CD1c-positive myeloid dendritic cell (primary cell): ENCODE measurements at regions not wholly inside any gene's neighbourhood (a gene's known extent, or its start where the extent isn't known, plus 50 kb on each side); places are given as distances from the start of the nearest gene placed in this dataset.

Experiments
- DNase-seq: peaks from one replicate; pipeline ENCODE4 v3.0.0-alpha.2; 2016; ENCODE audit errors: extremely low spot score

GRCh38 chr19:27896091-27896490, 1316.9 kb downstream of the UQCRFS1 start:
- no peak for DNase-seq

- DNase-seq = no peak
Observed at GRCh38 chr19:27894906-27895754, 1317.8 kb downstream of the UQCRFS1 start.

- DNase-seq = no peak
Observed at GRCh38 chr19:27892500-27892899, 1320.5 kb downstream of the UQCRFS1 start.

GRCh38 chr19:27891411-27891810, 1321.5 kb downstream of the UQCRFS1 start:
- DNase-seq = no peak

GRCh38 chr19:27890696-27891095, 1322.3 kb downstream of the UQCRFS1 start:
- no peak for DNase-seq

GRCh38 chr19:27890206-27890605, 1322.7 kb downstream of the UQCRFS1 start:
- DNase-seq = no peak

- DNase-seq = no peak
Observed at GRCh38 chr19:27889156-27889555, 1323.8 kb downstream of the UQCRFS1 start.

GRCh38 chr19:27887946-27888345, 1325.0 kb downstream of the UQCRFS1 start:
- no peak for DNase-seq

GRCh38 chr19:27885359-27885758, 1327.6 kb downstream of the UQCRFS1 start:
- no peak for DNase-seq

- no peak for DNase-seq
Observed at GRCh38 chr19:27884376-27884775, 1328.6 kb downstream of the UQCRFS1 start.

- no peak for DNase-seq
Observed at GRCh38 chr19:27881213-27881612, 1331.7 kb downstream of the UQCRFS1 start.

GRCh38 chr19:27876976-27877512, 1335.9 kb downstream of the UQCRFS1 start:
- DNase-seq = no peak

- no peak for DNase-seq
Observed at GRCh38 chr19:27876489-27876888, 1336.5 kb downstream of the UQCRFS1 start.

GRCh38 chr19:27872370-27872769, 1340.6 kb downstream of the UQCRFS1 start:
- no peak for DNase-seq

GRCh38 chr19:27870293-27870692, 1342.7 kb downstream of the UQCRFS1 start:
- DNase-seq = no peak

- DNase-seq = no peak
Observed at GRCh38 chr19:27868007-27868406, 1344.9 kb downstream of the UQCRFS1 start.

GRCh38 chr19:27865927-27866777, 1346.8 kb downstream of the UQCRFS1 start:
- no peak for DNase-seq

- no peak for DNase-seq
Observed at GRCh38 chr19:27861411-27861975, 1351.5 kb downstream of the UQCRFS1 start.

GRCh38 chr19:27860309-27860934, 1352.5 kb downstream of the UQCRFS1 start:
- no peak for DNase-seq

- DNase-seq = no peak
Observed at GRCh38 chr19:27859689-27860088, 1353.3 kb downstream of the UQCRFS1 start.

GRCh38 chr19:27858981-27859581, 1353.9 kb downstream of the UQCRFS1 start:
- DNase-seq = no peak
